Tibial artery (tissue), 4 donors: ENCODE measurements at regions not wholly inside any gene's neighbourhood (a gene's known extent, or its start where the extent isn't known, plus 50 kb on each side); places are given as distances from the start of the nearest gene placed in this dataset.

Source experiments
- DNase-seq, 2 donors: peaks; one replicate each; pipeline ENCODE4 v3.0.0-alpha.2; 2019
- H3K27ac ChIP-seq, 2 donors: fragments of 200-600 bp; sonication (generic) in 1 of 2; 1 replicate in 1 of 2; 2 replicates in 1 of 2; pipeline ENCODE4 v1.5.1; 2018 to 2019; ENCODE audit warnings: mild to moderate bottlenecking in 1 of 2
- H3K27me3 ChIP-seq, 2 donors: fragments of 200-600 bp; sonication (generic) in 1 of 2; one replicate each; pipeline versions ENCODE4 v1.5.1 to v1.6.0; 2016 to 2019
- H3K36me3 ChIP-seq, 3 donors: fragments of 200-600 bp; sonication (generic) in 2 of 3; one replicate each; pipeline ENCODE4 v1.5.1; 2016 to 2019; ENCODE audit warnings: mild to moderate bottlenecking in 2 of 3
- H3K4me1 ChIP-seq, 4 donors: fragments of 200-600 bp; sonication (generic) in 2 of 4; 1 replicate in 3 of 4; 2 replicates in 1 of 4; pipeline ENCODE4 v1.5.1; 2016 to 2019
- H3K4me3 ChIP-seq, 2 donors: fragments of 200-600 bp; sonication (generic) in 1 of 2; 1 replicate in 1 of 2; 2 replicates in 1 of 2; pipeline ENCODE4 v1.5.1; 2018 to 2019; ENCODE audit warnings: mild to moderate bottlenecking in 2 of 2
- H3K9me3 ChIP-seq, 3 donors: fragments of 200-600 bp; sonication (generic) in 1 of 3; one replicate each; pipeline ENCODE4 v1.5.1; 2016 to 2019
- CTCF ChIP-seq, 2 experiments: fragments of 200-600 bp in 1 of 2; fragments of 450-650 bp in 1 of 2; IDR thresholded peaks; one replicate each; pipeline ENCODE4 v1.5.1; 2017 to 2019; ENCODE audit warnings: antibody characterized with exemption in 2 of 2, mild to moderate bottlenecking in 1 of 2, moderate library complexity in 1 of 2
- intact Hi-C: fragments of 100-400 bp; cut with DNase I; formaldehyde crosslinking; loops from one replicate; pipeline ENCODE4 v1.15.0; 2023; ENCODE audit warnings: low total_unique reads

- TF ChIP-seq CTCF (IDR thresholded peaks at IDR 0.05) = no peak
- Histone ChIP-seq H3K9me3 (no peaks in the 10 kb centered on the region), H3K27ac (no peak overlapping the region), H3K4me1 (no peaks in the 10 kb centered on the region), H3K4me3 (no peak overlapping the region), H3K36me3 (no peaks in the 10 kb centered on the region), H3K27me3 (no peaks in the 10 kb centered on the region)
- intact Hi-C loops = no loop called here
- no peak for DNase-seq
Measured at GRCh38 chr13:107733276-107733675, 482.1 kb downstream of the LIG4 start.

- Histone ChIP-seq H3K27ac (no peak overlapping the region), H3K36me3 (no peaks in the 10 kb centered on the region), H3K9me3 (no peaks in the 10 kb centered on the region), H3K4me3 (no peak overlapping the region), H3K27me3 (no peaks in the 10 kb centered on the region), H3K4me1 (no peaks in the 10 kb centered on the region)
- intact Hi-C loops = no loop called here
- no peak for TF ChIP-seq CTCF (IDR thresholded peaks at IDR 0.05)
- no peak for DNase-seq
Measured at GRCh38 chr13:107730813-107731212, 484.5 kb downstream of the LIG4 start.

- Histone ChIP-seq H3K27ac (no peak overlapping the region), H3K4me1 (no peaks in the 10 kb centered on the region), H3K4me3 (no peak overlapping the region), H3K27me3 (no peaks in the 10 kb centered on the region), H3K36me3 (no peaks in the 10 kb centered on the region), H3K9me3 (no peaks in the 10 kb centered on the region)
- TF ChIP-seq CTCF (IDR thresholded peaks at IDR 0.05) = no peak
- no peak for DNase-seq
- intact Hi-C loops = no loop called here
Measured at GRCh38 chr13:107721125-107721869, 494.0 kb downstream of the LIG4 start.

GRCh38 chr13:107716741-107717140, 498.6 kb downstream of the LIG4 start:
- DNase-seq = no peak
- TF ChIP-seq CTCF (IDR thresholded peaks at IDR 0.05) = no peak
- Histone ChIP-seq H3K4me1 (no peaks in the 10 kb centered on the region), H3K27me3 (no peaks in the 10 kb centered on the region), H3K4me3 (no peak overlapping the region), H3K9me3 (no peaks in the 10 kb centered on the region), H3K36me3 (no peaks in the 10 kb centered on the region), H3K27ac (no peak overlapping the region)
- intact Hi-C loops = no loop called here

- intact Hi-C loops = no loop called here
- TF ChIP-seq CTCF (IDR thresholded peaks at IDR 0.05) = no peak
Measured at GRCh38 chr13:107716241-107716640, 499.1 kb downstream of the LIG4 start.

GRCh38 chr13:107715496-107715895, 499.8 kb downstream of the LIG4 start:
- Histone ChIP-seq H3K4me1 (no peaks in the 10 kb centered on the region), H3K27ac (no peak overlapping the region), H3K9me3 (no peaks in the 10 kb centered on the region), H3K36me3 (no peaks in the 10 kb centered on the region), H3K27me3 (no peaks in the 10 kb centered on the region), H3K4me3 (no peak overlapping the region)
- no peak for TF ChIP-seq CTCF (IDR thresholded peaks at IDR 0.05)
- intact Hi-C loops = no loop called here
- DNase-seq = no peak

More at GRCh38 chr13:107716241-107716640, 499.1 kb downstream of the LIG4 start:
- no peak overlapping the region for H3K4me3 ChIP-seq
- DNase-seq = no peak
- H3K4me1 ChIP-seq = no peaks in the 10 kb centered on the region
- no peak overlapping the region for H3K27ac ChIP-seq
- H3K9me3 ChIP-seq = no peaks in the 10 kb centered on the region
- H3K27me3 ChIP-seq = no peaks in the 10 kb centered on the region
- no peaks in the 10 kb centered on the region for H3K36me3 ChIP-seq
